Astrocyte of the cerebellum (primary cell): ENCODE measurements at regions not wholly inside any gene's neighbourhood (a gene's known extent, or its start where the extent isn't known, plus 50 kb on each side); places are given as distances from the start of the nearest gene placed in this dataset.

Experiments
- DNase-seq: peaks from one replicate; pipeline ENCODE4 v3.0.0-alpha.2; 2011; ENCODE audit warnings: low read depth
- H3K4me3 ChIP-seq: 2 replicates; pipeline ENCODE4 v1.5.1; 2011; ENCODE audit warnings: mild to moderate bottlenecking, low read depth, low read length, moderate library complexity
- in situ Hi-C: cut with HindIII; loops from 2 replicates; pipeline ENCODE4 v1.10.0; 2017; ENCODE audit warnings: low sequenced_read_pairs
- TF ChIP-seq, protein P1 (sequence below): IDR thresholded peaks from 2 replicates; pipeline ENCODE4 v1.5.1; 2012; ENCODE audit warnings: low read length, low read depth, moderate library complexity, mild to moderate bottlenecking; ENCODE audit errors: missing control alignments

GRCh38 chr3:181425074-181425473 lies 286.7 kb upstream of the SOX2 start:
- DNase-seq: no peak
- TF ChIP-seq, protein P1, sequence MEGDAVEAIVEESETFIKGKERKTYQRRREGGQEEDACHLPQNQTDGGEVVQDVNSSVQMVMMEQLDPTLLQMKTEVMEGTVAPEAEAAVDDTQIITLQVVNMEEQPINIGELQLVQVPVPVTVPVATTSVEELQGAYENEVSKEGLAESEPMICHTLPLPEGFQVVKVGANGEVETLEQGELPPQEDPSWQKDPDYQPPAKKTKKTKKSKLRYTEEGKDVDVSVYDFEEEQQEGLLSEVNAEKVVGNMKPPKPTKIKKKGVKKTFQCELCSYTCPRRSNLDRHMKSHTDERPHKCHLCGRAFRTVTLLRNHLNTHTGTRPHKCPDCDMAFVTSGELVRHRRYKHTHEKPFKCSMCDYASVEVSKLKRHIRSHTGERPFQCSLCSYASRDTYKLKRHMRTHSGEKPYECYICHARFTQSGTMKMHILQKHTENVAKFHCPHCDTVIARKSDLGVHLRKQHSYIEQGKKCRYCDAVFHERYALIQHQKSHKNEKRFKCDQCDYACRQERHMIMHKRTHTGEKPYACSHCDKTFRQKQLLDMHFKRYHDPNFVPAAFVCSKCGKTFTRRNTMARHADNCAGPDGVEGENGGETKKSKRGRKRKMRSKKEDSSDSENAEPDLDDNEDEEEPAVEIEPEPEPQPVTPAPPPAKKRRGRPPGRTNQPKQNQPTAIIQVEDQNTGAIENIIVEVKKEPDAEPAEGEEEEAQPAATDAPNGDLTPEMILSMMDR: no peak
- in situ Hi-C loops: no loop called here
- no peak overlapping the region for H3K4me3 ChIP-seq

DNA sequence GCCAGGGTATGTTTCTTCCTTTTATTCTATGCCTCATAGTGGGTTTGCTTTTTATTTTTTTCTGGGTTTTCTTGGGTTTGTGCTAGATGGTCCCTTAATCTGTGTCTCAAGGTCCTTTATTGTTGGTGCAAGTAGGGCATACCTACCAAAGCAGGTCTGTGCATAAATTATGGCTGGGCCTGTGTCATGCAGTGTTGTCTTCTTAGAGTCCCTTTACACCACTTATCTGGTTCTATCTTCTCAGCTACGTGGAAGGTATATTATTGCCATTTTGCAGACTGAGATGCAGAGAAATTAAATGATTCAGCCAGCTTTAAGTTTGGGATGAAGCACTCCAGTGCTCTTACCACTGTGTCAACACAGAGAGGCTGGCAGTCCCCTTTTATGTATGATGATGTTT lies 293.5 kb upstream of the SOX2 start:
- TF ChIP-seq, protein P1: no peak
- no peak overlapping the region for H3K4me3 ChIP-seq
- in situ Hi-C loops: no loop called here

DNA sequence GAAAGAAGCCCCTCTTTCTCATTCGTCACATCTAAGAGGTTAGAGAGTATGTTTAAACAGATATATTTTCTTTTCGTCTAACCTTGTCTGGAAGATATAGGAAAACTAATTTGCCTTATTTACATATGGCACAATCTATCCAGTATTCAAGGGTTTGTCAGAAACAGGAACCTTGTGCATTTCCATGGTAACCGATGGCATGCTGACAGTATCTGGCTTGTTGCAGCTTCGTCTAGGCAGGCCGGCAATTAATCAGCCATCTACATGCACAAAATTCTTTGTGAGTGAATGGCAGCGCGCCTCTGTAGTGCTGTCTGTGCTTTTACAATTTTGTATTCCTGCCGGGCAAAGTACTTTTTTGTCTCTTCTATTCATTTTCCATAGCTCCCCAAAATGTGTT lies 294.0 kb upstream of the SOX2 start:
- no peak overlapping the region for H3K4me3 ChIP-seq
- DNase-seq: no peak
- TF ChIP-seq, protein P1: no peak
- in situ Hi-C loops: no loop called here

More for the DNA sequence above, 293.5 kb upstream of the SOX2 start:
- DNase-seq: no peak

GRCh38 chr3:181410870-181411269 lies 300.9 kb upstream of the SOX2 start:
- TF ChIP-seq, protein P1: no peak
- in situ Hi-C loops: no loop called here
- H3K4me3 ChIP-seq: no peak overlapping the region
- DNase-seq: no peak

- TF ChIP-seq, protein P1: no peak
- H3K4me3 ChIP-seq: no peak overlapping the region
- in situ Hi-C loops: no loop called here
- DNase-seq: no peak
These were observed 307.7 kb upstream of the SOX2 start for GRCh38 chr3:181403876-181404660.

DNA sequence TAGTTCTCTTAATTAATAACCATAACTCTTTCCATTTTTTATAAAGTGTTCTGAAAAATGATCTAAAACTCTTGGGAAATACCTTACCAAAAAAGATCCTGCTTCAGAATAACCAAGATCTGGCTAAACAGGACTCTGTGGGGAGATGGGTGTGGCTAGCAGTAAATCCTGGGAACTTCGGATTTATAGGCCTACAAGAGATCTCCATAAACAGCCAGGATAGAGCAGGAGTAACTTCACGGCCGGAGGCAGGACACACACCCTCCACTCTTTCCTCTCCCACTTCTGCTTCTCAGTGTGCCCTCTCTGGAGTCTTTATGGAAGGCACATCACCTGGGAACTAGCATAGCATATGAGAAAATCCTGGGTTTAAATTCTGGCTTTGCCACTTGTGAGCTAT lies 309.4 kb upstream of the SOX2 start:
- in situ Hi-C loops: no loop called here
- H3K4me3 ChIP-seq: no peak overlapping the region
- TF ChIP-seq, protein P1: no peak
- DNase-seq: no peak
